ENCODE measurements at regions not wholly inside any gene's neighbourhood (a gene's known extent, or its start where the extent isn't known, plus 50 kb on each side); places are given as distances from the start of the nearest gene placed in this dataset.

DNA sequence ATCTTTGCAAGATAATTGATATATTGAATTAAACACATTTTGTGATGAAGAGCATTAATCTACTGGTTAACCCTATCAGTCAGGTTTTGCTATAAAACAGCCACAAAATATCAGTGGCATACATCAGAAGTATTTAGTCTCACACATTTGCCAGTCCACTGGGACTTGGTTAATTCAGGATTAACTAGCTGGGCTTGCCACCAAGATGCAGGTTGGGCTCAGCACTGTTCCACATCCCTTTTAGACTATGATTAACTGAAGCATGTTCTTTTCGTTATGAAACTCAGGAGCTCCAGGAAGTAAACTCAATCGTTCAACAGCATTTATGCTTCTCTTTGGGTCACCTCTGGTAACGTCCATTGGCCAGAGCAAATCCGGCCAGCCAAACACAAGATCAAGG is 538.1 kb upstream of the HS3ST1 start:
- dilution Hi-C loops (cut with HindIII; ENCODE audit: low sequenced_read_pairs, unreplicated experiment) (no loop called here), in situ Hi-C loops (cut with MboI; ENCODE audit: low sequenced_read_pairs) (no loop called here)
- POLR2A ChIA-PET (ENCODE audit: unreplicated experiment) = no interaction called here

More for the DNA sequence above, 538.1 kb upstream of the HS3ST1 start:
- Histone ChIP-seq H3K79me1 (ENCODE audit: low read depth in 1 of 2, low read length in 2 of 2) (no peaks in the 10 kb centered on the region), H4K8ac (ENCODE audit: low read depth in 2 of 2, low read length in 2 of 2) (no peak overlapping the region), H4K91ac (ENCODE audit: insufficient read depth, low read depth, low read length) (no peak overlapping the region), H3K9ac (ENCODE audit: low read depth, low read length) (no peak overlapping the region), H3K9me3 (ENCODE audit: control insufficient read depth, insufficient read depth, low read length) (peaks cover 21% of the 10 kb centered on the region), H2BK120ac (ENCODE audit: low read depth, low read length) (no peak overlapping the region), H3K36me3 (ENCODE audit: control insufficient read depth, insufficient read depth, low read length) (no peaks in the 10 kb centered on the region), H3K56ac (ENCODE audit: extremely low read depth, insufficient read depth, low read length) (no peak overlapping the region), H2BK5ac (ENCODE audit: low read depth, low read length, poor library complexity, severe bottlenecking) (no peak overlapping the region), H2BK15ac (ENCODE audit: low read depth, low read length) (no peak overlapping the region), H2BK20ac (ENCODE audit: low read depth, low read length) (no peak overlapping the region), H2AFZ (replicated peaks; ENCODE audit: low read length, poor library complexity) (no peak overlapping the region), H2AK5ac (ENCODE audit: low read depth, low read length) (no peak overlapping the region), H3K4me3 (ENCODE audit: insufficient read depth, low read depth, low read length) (no peak overlapping the region), H3K4ac (ENCODE audit: low read depth, low read length) (no peak overlapping the region), H2AK9ac (replicated peaks; ENCODE audit: low read depth, low read length, poor library complexity) (no peak overlapping the region), H3K14ac (replicated peaks; ENCODE audit: low read depth, low read length) (no peak overlapping the region), H3K27ac (ENCODE audit: insufficient read depth, low read length) (no peak overlapping the region), H4K5ac (ENCODE audit: low read depth, low read length) (no peak overlapping the region), H4K20me1 (ENCODE audit: insufficient read depth, low read length) (no peaks in the 10 kb centered on the region), H3K27me3 (ENCODE audit: control insufficient read depth, insufficient read depth, low read length) (no peaks in the 10 kb centered on the region), H3K18ac (ENCODE audit: low read depth, low read length) (no peak overlapping the region), H3K9me1 (ENCODE audit: insufficient read depth, low read length) (no peaks in the 10 kb centered on the region), H3K4me1 (ENCODE audit: control insufficient read depth, insufficient read depth, low read length) (no peaks in the 10 kb centered on the region), H3K23ac (ENCODE audit: low read depth, low read length) (no peak overlapping the region), H3K4me2 (ENCODE audit: low read depth, low read length) (no peak overlapping the region)
- WGBS, 2 experiments (ENCODE audit: extremely low coverage in 2 of 2, insufficient read length in 1 of 2) = no CpG with 5 or more reads among the region's 4 CpGs
- no TSS peak for BruUV-seq (replicated peaks)
- CTCF ChIA-PET = no interaction called here
- TF ChIP-seq SMC3 (IDR thresholded peaks at IDR 0.05; ENCODE audit: low read depth, low read length) = no peak
- TF ChIP-seq MAZ (IDR thresholded peaks at IDR 0.05; ENCODE audit: borderline replicate concordance, low read depth, low read length) = no peak
- TF ChIP-seq FOS (IDR thresholded peaks at IDR 0.05; ENCODE audit: low read depth, low read length) = no peak
- TF ChIP-seq, protein P1, sequence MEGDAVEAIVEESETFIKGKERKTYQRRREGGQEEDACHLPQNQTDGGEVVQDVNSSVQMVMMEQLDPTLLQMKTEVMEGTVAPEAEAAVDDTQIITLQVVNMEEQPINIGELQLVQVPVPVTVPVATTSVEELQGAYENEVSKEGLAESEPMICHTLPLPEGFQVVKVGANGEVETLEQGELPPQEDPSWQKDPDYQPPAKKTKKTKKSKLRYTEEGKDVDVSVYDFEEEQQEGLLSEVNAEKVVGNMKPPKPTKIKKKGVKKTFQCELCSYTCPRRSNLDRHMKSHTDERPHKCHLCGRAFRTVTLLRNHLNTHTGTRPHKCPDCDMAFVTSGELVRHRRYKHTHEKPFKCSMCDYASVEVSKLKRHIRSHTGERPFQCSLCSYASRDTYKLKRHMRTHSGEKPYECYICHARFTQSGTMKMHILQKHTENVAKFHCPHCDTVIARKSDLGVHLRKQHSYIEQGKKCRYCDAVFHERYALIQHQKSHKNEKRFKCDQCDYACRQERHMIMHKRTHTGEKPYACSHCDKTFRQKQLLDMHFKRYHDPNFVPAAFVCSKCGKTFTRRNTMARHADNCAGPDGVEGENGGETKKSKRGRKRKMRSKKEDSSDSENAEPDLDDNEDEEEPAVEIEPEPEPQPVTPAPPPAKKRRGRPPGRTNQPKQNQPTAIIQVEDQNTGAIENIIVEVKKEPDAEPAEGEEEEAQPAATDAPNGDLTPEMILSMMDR (conservative IDR thresholded peaks at IDR 0.05; ENCODE audit: low read depth, low read length) = no peak
- no peak for TF ChIP-seq MAFK (IDR thresholded peaks at IDR 0.05; ENCODE audit: low read depth, low read length)
- TF ChIP-seq NFE2L2 (IDR thresholded peaks at IDR 0.05; ENCODE audit: low read depth, low read length) = no peak
- no peak for TF ChIP-seq CHD1 (IDR thresholded peaks at IDR 0.05; ENCODE audit: low read depth, low read length)
- TF ChIP-seq, protein P2, sequence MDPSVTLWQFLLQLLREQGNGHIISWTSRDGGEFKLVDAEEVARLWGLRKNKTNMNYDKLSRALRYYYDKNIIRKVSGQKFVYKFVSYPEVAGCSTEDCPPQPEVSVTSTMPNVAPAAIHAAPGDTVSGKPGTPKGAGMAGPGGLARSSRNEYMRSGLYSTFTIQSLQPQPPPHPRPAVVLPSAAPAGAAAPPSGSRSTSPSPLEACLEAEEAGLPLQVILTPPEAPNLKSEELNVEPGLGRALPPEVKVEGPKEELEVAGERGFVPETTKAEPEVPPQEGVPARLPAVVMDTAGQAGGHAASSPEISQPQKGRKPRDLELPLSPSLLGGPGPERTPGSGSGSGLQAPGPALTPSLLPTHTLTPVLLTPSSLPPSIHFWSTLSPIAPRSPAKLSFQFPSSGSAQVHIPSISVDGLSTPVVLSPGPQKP (IDR thresholded peaks at IDR 0.05; ENCODE audit: borderline replicate concordance, low read depth, low read length) = no peak
- no peak for TF ChIP-seq RCOR1 (IDR thresholded peaks at IDR 0.05; ENCODE audit: insufficient replicate concordance, low read length)
- no peak for TF ChIP-seq BHLHE40 (IDR thresholded peaks at IDR 0.05; ENCODE audit: low read depth, low read length)
- TF ChIP-seq, protein P3, sequence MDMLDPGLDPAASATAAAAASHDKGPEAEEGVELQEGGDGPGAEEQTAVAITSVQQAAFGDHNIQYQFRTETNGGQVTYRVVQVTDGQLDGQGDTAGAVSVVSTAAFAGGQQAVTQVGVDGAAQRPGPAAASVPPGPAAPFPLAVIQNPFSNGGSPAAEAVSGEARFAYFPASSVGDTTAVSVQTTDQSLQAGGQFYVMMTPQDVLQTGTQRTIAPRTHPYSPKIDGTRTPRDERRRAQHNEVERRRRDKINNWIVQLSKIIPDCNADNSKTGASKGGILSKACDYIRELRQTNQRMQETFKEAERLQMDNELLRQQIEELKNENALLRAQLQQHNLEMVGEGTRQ (IDR thresholded peaks at IDR 0.05; ENCODE audit: low read depth, low read length) = no peak
- no peak for TF ChIP-seq RAD21 (IDR thresholded peaks at IDR 0.05; ENCODE audit: low read length)
- TF ChIP-seq RFX5 (IDR thresholded peaks at IDR 0.05; ENCODE audit: low read depth, low read length) = no peak
- no peak for TF ChIP-seq MXI1 (IDR thresholded peaks at IDR 0.05; ENCODE audit: borderline replicate concordance, low read depth, low read length)
- TF ChIP-seq POLR2A (IDR thresholded peaks at IDR 0.05; ENCODE audit: low read depth, low read length) = no peak
- DNase-seq (no peak), ATAC-seq (ENCODE audit: low read depth) (no peak)
- intact Hi-C loops (cut with micrococcal nuclease) = no loop called here
